Stimulated activated CD4-positive, alpha-beta T cell treated with anti-CD3 and anti-CD28 coated beads, TNF-alpha, amount 100 ng/mL, for 24 hours (primary cell): ENCODE measurements at regions not wholly inside any gene's neighbourhood (a gene's known extent, or its start where the extent isn't known, plus 50 kb on each side); places are given as distances from the start of the nearest gene placed in this dataset.
"Not testable (repeated sequence)": the region's sequence is repeated elsewhere in the genome, so short reads cannot be mapped to it uniquely, and the experiment has no call there.

Experiments
- DNase-seq, 3 experiments: peaks; one replicate each; pipeline ENCODE4 v3.0.0-alpha.2; 2020; ENCODE audit warnings: low read depth in 3 of 3

GRCh38 chr2:16204886-16205620 lies 264.7 kb downstream of the MYCN start:
- no peak for DNase-seq

- no peak for DNase-seq
These were observed 263.9 kb downstream of the MYCN start for GRCh38 chr2:16204251-16204650.

GRCh38 chr2:16203691-16204090 lies 263.3 kb downstream of the MYCN start:
- DNase-seq: no peak

- DNase-seq: no peak
These were observed 262.7 kb downstream of the MYCN start for GRCh38 chr2:16203069-16203468.

GRCh38 chr2:16202266-16203020 lies 262.1 kb downstream of the MYCN start:
- no peak for DNase-seq

GRCh38 chr2:16201848-16202247 lies 261.5 kb downstream of the MYCN start:
- no peak for DNase-seq

- no peak for DNase-seq
These were observed 260.3 kb downstream of the MYCN start for GRCh38 chr2:16200554-16201193.

- no peak for DNase-seq
These were observed 259.7 kb downstream of the MYCN start for GRCh38 chr2:16199882-16200553.

- not testable (repeated sequence) for DNase-seq
These were observed 258.9 kb downstream of the MYCN start for GRCh38 chr2:16199241-16199640.

- no peak for DNase-seq
These were observed 258.0 kb downstream of the MYCN start for GRCh38 chr2:16198166-16198912.

- DNase-seq: no peak
These were observed 257.3 kb downstream of the MYCN start for GRCh38 chr2:16197504-16198147.

- DNase-seq: no peak
These were observed 256.5 kb downstream of the MYCN start for GRCh38 chr2:16196687-16197503.

- DNase-seq: no peak
These were observed 255.3 kb downstream of the MYCN start for GRCh38 chr2:16195681-16196070.

GRCh38 chr2:16194931-16195680 lies 254.8 kb downstream of the MYCN start:
- no peak for DNase-seq

GRCh38 chr2:16194530-16194929 lies 254.2 kb downstream of the MYCN start:
- DNase-seq: no peak

GRCh38 chr2:16194096-16194390 lies 253.7 kb downstream of the MYCN start:
- no peak for DNase-seq

GRCh38 chr2:16192416-16193216 lies 252.3 kb downstream of the MYCN start:
- DNase-seq: no peak

- no peak for DNase-seq
These were observed 251.3 kb downstream of the MYCN start for GRCh38 chr2:16191431-16192200.
